ENCODE measurements at regions not wholly inside any gene's neighbourhood (a gene's known extent, or its start where the extent isn't known, plus 50 kb on each side); places are given as distances from the start of the nearest gene placed in this dataset.

DNA sequence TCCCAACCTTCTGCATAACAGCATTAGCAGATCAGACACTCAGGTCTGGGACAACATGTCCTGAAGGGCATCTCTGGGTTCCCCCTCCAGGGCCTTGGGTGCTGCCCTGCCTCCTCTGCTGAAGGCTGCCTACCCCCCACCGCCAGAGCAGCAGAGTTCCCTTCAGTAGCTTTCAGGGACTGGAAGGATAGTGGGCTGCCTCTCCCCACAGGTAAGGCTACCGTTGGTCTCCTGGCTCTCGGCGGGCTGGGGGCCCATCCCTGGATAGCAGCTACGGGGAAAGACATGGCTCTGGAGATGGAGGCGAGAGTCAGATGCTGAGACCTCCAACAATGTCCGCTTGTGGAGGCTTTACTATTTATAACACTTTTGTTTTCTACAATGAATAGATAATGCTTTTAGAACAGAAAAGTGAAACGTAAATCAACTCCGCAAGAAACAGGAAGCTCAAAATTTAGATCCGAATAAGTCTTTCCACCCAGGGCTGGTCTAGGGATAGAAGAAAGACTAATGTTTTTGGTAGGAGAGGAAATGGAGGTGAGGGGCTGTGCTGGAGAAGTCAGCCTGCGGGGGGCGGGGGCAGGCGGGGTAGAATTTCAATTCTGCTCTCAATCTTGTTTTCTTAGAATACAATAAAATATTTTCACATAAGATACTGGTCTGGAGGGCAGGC, 58.4 kb downstream of the ARL4C start:
- DNase-seq (ENCODE audit: low read depth in 2 of 2, low spot score in 1 of 2) = no peak

DNA sequence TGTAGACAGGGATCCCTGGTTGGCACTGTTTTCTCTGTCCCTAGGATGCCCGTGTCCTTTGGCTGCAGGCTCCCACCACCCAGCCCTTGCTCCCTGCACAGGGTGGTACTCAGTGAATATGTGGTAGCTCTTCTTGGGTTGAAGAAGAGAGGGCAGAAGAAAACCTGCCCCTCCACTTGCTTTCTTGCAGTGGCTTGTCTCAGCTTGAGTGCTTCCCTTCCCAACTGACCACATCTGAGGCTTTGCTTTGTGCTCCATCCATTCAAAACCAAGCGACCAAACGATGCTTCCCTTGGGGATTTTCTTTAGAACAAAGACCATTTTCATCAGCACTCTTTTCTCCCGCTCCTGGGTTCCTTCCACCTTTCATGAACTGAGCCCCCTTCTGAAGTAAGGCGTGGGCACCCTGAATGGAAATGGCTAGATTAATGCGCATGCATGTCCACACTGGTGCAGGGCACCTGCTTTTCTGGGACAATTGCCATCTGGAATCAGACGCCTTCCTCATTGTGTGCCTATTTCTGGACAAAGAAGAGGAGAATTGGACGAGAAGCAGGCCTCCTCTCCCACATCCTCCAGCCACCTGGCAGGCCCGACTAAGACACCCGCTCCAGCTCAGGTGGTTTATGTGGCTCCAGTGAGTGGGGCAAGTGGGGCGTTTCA, 59.1 kb downstream of the ARL4C start:
- no peak for DNase-seq (ENCODE audit: low read depth in 2 of 2, low spot score in 1 of 2)

DNA sequence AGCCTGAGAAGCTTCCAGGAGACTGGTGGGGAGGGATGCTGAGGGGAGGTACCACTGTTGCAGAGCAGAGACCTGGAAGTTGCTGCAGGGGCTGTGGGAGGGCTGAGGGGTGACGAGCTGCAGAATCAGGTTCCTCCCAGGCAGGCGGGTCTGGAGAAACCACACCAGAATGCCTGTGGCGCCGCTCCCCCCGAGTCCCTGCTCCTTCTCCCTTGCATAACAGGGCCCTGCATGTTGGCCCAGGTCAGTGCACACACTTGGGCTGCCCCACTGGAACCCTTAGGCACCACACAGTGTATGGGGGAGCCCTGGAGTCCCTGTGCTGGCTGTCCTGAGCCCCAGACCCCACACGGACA, 60.4 kb downstream of the ARL4C start:
- no peak for DNase-seq (ENCODE audit: low read depth in 2 of 2, low spot score in 1 of 2)

DNA sequence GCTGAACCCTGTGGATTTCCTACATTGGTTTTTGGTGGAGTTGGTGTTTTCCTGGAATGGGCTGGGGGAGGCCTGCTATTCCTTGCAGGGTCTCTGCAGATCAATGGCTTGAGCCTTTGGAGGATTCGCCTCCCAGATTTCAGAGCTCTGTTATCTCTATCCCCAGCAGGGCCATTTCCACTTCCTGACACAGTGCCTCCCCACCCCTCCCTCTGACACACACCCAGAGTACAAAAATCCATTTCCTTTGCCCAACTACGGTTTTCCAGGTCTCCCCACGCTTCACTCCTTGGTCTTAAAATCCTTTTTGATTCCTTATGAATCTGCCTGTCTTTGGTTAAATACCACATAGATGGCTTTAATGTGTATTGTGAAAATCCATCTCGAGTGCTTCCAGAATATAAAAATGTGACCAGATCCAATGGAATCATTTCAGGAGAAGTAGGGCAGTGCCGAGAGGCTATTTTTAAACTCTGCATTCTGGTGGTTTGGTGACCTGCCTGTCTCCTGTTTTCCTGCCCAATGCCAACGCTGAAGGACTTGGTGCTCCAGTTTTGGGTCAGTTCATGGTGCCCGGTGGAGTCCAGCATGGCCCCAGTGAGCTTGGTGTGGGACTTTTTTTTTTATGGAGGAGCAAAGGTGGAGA, 60.9 kb downstream of the ARL4C start:
- DNase-seq (ENCODE audit: low read depth in 2 of 2, low spot score in 1 of 2) = no peak

DNA sequence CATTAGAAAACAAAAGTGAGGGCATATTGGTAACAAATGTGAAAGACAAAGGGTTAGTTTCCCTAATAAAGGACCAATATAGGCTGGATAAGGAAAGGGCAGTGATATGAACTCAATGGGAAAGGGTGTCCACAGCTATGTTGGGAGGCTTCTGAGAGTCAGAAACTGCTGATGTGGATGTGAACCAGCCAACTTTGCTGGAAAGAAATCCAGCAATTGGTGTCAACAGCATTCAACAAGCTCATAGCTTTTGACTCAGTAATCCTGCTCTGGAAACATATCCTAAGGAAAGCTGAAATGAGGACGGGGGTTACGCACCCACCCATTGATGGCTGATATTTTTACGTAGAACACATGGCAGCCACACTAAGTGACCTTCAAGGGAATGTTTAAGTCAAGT, 63.7 kb downstream of the ARL4C start:
- no peak for DNase-seq (ENCODE audit: low read depth in 2 of 2, low spot score in 1 of 2)

DNA sequence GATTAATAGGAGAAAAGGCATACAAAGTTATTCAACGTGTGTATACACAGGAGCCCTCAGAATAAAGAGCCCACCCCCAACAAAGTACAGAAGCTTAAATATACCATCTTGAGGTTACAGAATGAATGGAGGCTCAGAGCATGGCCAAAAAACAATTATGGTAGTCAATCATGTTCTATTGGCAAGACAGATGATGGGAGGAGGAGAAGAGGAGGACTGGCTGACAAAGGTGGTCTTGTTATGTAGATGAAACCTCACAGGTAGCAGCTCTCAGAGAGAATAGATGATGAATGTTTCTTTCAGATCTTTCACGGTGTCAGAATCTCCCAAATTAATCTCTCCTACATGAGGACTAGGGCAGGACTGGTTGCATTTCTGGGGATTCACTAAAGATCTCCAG, 66.0 kb downstream of the ARL4C start:
- DNase-seq (ENCODE audit: low read depth in 2 of 2, low spot score in 1 of 2) = no peak

DNA sequence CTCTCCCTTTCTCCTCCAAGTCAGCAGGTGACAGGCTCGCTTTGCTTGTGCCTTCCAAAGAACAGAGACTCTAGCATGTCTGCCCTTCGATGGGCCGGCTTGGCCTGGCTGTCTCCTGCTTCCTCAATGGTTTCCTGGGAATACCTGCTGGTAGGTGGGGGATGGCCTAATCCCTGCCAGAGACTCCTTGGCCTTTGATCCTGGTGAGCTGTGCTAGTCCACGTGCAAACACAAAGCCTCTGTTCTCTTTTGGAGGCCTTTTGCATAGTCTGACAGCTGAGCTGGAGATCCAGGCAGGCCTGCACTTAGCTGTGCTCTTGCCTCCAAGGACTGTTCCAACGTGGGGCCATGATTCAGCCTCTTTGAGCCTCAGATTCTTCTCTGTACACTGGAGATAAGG, 67.6 kb downstream of the ARL4C start:
- DNase-seq (ENCODE audit: low read depth in 2 of 2, low spot score in 1 of 2) = no peak

DNA sequence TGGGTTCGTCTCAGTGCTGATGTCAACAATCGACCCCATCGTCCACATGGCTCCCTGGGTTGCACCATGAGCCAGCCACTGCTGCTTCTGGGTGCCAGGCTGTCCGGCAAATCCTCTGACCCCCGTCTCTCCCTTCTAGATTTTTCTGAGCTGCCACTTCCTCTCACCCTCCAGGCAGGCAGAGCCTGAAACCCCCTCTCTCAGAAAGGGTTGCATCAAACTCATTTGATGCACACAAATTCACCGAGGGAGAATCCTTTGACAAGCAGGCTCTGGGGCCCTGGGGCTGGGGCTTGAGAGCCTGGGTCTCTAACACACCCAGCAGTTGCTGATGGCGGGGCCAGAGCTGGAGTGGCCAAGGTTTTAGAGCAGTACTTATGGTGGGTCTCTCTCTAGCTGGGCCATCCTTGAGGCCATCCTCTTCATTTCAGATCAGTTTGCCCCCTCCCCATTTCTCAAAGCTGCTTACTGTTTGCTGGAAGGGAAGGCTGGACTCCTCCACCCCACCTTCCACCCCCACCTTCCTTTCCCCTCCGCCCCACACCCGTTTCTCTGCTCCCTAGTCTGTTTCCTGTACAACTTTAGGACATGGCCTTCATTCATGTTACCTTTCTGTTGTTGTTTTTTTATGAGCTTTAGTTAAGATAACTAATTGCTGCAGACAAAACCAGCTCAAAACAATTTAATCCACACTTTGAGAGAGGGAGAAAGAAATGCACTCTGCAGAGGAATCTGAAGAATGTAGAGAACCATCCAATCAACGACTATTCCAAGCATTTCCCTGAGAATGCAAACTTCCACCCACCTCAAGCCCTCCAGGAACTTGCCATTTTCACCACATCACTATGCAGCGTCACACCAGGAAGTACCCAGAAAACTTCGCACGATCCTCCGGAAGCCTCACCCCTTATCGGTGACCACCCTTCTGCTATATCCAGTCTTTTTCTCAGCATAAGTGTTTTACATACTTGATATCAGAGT, 69.5 kb downstream of the ARL4C start:
- DNase-seq (ENCODE audit: low read depth in 2 of 2, low spot score in 1 of 2) = no peak

DNA sequence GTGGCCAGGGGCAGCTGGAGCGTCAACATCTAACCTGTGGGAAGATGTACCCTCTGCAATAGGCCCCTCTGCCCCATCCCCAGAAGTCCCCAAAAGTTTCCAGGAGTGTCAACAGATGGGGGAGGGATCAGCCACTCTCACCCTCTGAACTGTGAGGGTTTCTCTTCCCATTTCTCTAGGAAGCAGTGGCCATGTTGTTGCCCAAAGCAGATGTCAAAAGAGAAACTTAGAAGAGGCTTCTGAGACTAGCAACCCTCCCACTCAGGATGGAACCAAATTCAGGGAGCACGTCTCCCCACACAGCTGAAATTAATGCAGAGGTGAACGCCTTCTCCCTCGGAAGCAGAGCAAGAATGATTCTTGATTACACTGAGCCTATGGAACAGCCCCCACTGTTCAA, 70.3 kb downstream of the ARL4C start:
- DNase-seq (ENCODE audit: low read depth in 2 of 2, low spot score in 1 of 2) = no peak

DNA sequence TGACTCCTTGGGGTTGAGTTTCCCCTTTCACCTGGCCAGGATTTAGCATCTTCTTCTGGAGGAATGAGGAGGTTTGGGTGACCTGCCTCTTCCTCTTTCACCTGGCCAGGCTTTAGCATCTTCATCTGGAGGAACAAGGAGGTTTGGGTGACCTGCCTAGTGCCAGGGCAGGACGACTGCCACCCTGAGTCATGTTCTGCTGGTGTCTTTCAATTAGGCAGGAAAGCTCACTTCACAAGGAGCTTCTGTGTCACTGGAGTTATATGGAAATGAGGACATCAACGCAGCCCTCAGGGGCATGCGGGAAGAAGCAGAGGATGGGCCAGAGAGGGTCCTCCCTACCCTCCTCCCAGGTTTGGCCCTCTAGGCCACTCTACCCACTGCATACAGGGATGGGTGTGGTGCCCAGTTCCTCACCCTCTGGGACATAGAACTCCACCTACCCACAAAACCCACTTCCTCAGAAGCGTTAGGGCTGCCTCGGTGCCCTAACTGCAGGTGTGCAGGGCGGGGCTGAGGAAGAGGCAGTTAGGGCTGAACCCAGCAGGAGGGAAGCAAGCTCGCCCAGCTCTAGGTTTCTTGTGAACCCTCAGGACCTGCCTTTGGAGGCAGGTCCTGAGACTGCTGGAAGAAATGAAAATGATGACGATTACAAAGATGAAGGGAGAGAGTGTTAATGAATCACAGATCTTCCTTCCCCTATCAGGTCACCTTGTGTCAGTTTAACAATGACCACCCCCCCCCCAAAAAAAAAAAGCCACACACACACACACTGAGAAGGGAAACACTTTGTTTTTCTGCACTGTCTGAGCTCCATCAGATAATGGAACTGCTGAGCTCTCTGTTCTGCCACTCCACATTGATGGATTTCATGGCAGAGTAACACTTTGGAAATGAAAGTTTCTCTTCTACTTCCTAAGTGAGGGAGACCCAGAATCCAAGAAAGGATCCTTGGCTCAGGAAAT, 71.0 kb downstream of the ARL4C start:
- DNase-seq (ENCODE audit: low read depth in 2 of 2, low spot score in 1 of 2) = peak in 1 of 2 donors; percentile 58

DNA sequence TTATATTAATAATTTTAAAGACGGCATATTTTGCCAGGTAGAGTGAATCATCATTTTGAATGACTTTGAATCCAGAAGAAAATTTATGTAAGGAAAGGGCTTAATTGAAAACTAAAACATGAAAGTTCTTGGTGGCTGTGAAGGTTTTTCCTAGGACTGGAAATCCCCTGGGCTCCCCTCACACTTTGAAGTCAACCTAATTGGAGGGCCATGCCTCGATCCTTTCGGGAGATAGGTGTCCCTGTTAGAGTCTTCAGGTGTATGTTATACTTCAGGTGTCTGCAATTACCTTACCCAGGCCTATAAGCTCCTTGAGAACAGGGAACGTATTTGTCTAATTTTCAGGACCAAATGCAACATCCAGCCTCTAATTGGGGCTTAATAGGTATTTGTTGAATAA, 73.0 kb downstream of the ARL4C start:
- no peak for DNase-seq (ENCODE audit: low read depth in 2 of 2, low spot score in 1 of 2)

DNA sequence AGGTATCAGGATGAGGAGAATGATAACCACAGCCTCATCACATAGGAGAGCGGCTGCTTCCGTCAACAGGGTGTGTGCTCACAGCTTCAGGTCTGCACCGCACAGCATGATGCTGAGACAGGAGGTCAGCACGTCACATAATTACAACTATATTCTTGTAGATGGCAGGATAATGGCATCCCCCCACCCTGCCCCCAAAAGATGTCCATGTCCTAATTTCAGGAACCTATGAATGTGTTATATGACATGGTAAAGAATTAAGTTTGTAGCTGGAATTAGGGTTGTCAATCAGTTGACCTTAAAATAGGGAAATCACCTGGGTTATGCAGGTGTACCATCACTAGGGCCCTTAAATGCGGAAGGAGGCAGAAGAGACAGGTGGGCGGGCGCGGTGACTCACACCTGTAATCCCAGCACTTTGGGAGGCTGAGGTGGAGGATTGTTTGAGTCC, 73.9 kb downstream of the ARL4C start:
- no peak for DNase-seq (ENCODE audit: low read depth in 2 of 2, low spot score in 1 of 2)

DNA sequence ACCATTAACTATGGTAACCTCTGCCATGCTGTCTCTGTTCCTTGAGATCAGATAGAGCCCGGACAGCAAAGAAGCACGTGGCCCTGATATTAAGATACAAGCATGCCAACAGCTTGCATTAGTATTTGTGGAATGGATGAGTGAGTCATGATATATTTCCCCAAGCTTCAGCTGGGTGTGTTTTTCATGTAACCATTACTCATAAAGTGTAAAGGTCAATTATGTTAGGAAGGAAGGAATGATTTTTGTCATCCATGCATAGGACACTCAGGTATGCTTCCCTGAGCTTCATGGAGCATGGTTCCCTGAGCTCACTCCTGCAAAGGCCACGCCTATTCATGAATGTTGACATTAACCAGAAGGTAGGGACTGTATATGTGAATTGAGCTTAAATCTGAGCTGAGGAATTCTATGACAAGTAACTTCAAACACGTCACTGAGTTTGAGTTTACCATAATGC, 74.6 kb downstream of the ARL4C start:
- no peak for DNase-seq (ENCODE audit: low read depth in 2 of 2, low spot score in 1 of 2)

DNA sequence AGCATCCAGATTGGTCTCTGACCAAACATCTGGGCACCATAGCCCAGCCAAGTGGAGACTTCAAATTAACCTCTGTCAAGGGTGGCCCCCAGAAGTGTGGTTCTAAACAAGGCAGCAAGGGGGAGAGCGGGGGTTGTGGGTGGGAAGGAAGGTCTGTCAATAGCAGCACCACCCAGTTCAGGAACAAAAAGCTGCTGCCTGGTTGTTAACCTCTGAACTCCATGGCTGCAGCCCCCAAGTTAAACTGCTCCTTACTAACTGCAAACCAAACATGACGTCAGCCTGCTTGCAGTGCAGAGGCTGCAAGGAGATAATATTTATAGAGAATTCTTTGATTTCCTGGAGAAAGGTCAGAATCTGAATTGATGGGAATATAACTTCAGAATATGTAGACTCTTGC, 76.5 kb downstream of the ARL4C start:
- DNase-seq (ENCODE audit: low read depth in 2 of 2, low spot score in 1 of 2) = no peak

DNA sequence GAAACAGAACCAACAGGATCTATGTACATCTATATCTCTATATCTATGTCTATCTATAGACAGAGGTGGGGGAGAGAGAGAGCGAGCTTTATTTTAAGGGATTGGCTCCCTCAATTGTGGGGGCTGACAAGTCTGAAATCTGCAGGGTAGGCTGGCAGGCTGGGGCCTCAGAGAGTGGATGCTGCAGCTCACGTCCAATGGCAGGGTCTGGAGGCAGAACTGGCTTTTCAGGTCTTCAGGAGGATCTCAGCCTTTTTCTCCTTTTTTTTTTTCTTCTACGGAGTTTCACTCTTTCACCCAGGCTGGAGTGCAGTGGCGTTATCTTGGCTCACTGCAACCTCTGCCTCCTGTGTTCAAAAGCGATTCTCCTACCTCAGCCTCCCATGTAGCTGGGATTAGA, 77.2 kb downstream of the ARL4C start:
- no peak for DNase-seq (ENCODE audit: low read depth in 2 of 2, low spot score in 1 of 2)

DNA sequence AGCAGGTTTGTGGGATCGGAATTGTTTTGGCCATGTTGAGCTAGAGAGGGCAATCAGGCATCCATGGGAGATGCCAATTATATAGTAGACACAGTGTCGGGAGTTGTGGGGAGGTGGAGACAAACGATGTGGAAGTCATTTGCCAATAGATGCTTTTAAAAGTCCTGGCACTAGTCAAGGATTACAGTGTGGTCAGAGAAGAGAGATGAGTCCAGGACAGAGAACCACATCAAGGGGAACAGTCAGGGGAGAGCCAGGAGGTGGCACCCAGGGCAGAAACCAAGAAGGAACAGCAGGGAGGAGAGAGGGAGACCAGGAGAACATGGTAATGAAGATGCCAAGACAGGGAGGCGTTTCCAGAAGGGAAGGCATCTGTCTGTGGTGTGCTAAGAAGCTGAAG, 81.2 kb downstream of the ARL4C start:
- DNase-seq (ENCODE audit: low read depth in 2 of 2, low spot score in 1 of 2) = no peak

DNA sequence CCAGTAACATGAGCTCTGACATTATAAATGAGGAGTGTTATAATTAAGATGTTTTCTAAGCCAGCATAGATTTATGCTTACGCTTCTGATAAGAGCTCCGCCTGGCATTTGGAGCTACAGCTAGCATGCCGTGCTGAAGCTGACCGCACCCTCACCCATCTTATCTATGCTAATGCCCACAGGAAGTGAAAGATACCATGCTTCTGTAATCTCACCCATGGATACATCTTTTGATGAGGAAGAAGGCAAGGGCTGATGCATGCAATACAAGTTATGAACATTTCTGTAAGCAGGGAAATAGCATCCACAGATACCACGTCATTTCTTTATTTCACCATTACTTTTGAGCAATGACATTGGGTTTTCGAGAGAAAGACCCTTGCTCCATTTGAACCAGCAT, 82.3 kb downstream of the ARL4C start:
- DNase-seq (ENCODE audit: low read depth in 2 of 2, low spot score in 1 of 2) = no peak

DNA sequence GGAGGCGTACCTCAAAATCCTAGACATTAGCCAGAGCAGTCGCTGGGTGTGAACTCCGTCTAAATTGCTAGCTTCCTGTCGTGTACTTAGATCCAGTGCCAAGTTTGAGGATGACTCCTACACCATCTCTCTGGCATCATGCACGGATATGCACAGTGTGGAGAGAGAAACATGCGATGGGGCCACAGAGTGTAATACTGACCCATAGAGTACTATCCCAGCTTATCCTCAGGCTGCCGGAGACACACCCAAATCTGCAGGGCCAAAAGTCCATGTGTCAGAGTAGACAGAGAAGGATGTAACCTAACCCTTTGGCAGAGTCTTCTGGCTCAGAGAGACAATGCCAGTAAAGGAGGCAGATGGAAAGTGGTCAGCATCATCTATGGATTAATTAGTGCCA, 84.2 kb downstream of the ARL4C start:
- DNase-seq (ENCODE audit: low read depth in 2 of 2, low spot score in 1 of 2) = no peak

DNA sequence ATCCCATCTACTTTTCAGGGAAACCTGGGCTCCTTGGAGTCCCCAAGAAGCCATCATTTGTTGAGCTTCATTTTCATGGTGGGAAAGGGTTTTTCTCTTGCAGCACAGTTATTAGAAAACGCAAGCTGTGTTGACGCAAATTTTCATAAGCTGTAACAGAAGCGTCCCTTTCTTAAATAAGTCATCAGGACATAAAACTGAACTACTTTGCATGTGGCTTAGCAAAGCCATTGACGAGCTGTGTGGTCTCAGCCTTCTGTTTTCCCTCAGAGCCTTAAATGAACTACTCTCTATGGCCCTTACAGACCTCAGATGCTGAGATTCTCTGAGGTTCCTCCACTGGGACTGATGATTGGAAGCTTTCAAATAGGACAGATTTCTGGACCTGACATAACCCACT, 85.1 kb downstream of the ARL4C start:
- DNase-seq (ENCODE audit: low read depth in 2 of 2, low spot score in 1 of 2) = no peak

DNA sequence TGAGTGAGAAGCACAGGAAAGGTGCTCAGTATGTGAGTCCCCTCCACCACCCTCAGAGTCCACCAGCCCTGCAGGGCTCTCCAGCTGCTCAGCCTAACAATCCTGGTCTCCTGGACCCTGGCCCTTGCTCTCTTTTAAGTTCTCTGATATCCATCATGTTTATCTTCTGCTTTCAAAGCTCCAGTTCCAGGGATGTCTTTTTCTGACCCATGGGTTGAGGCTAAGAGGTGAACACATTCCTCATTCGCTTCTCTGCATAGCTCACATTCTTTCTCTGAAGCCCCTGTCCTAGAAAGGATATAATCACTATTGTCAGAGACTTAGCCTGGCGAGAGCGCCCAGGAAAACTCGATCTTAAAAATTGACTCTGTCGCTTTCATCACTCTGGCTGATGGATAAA, 86.4 kb downstream of the ARL4C start:
- no peak for DNase-seq (ENCODE audit: low read depth in 2 of 2, low spot score in 1 of 2)
